BLaER1 (cell line): ENCODE measurements at regions not wholly inside any gene's neighbourhood (a gene's known extent, or its start where the extent isn't known, plus 50 kb on each side); places are given as distances from the start of the nearest gene placed in this dataset.

Source experiments
- H3K27ac ChIP-seq: shearing (Covaris generic); formaldehyde crosslinking; 2 replicates; pipeline ENCODE4 v1.8.1; 2022
- H3K27me3 ChIP-seq: shearing (Covaris generic); formaldehyde crosslinking; 2 replicates; pipeline ENCODE4 v1.8.1; 2022
- H3K36me3 ChIP-seq: shearing (Covaris generic); formaldehyde crosslinking; 2 replicates; pipeline ENCODE4 v1.8.1; 2022
- H3K4me1 ChIP-seq: shearing (Covaris generic); formaldehyde crosslinking; 2 replicates; pipeline ENCODE4 v1.8.1; 2022
- H3K4me2 ChIP-seq: shearing (Covaris generic); formaldehyde crosslinking; 2 replicates; pipeline ENCODE4 v1.8.1; 2022
- H3K4me3 ChIP-seq: shearing (Covaris generic); formaldehyde crosslinking; 2 replicates; pipeline ENCODE4 v1.8.1; 2022
- H3K9ac ChIP-seq: shearing (Covaris generic); formaldehyde crosslinking; 2 replicates; pipeline ENCODE4 v1.8.1; 2022
- H3K9me3 ChIP-seq: shearing (Covaris generic); formaldehyde crosslinking; 2 replicates; pipeline ENCODE4 v1.8.1; 2022
- H4K20me1 ChIP-seq: shearing (Covaris generic); formaldehyde crosslinking; 2 replicates; pipeline ENCODE4 v1.8.1; 2022
- Cebpa-rat ChIP-seq: shearing (Covaris generic); IDR thresholded peaks from 2 replicates; pipeline ENCODE4 v1.8.1; 2022

GRCh38 chr15:91589360-91589759, 264.1 kb upstream of the SLCO3A1 start:
- Histone ChIP-seq H3K4me3 (no peak overlapping the region), H4K20me1 (no peaks in the 10 kb centered on the region), H3K36me3 (no peaks in the 10 kb centered on the region), H3K27ac (no peak overlapping the region), H3K4me1 (no peaks in the 10 kb centered on the region), H3K9me3 (no peaks in the 10 kb centered on the region), H3K27me3 (no peaks in the 10 kb centered on the region), H3K9ac (no peak overlapping the region), H3K4me2 (no peak overlapping the region)
- TF ChIP-seq Cebpa-rat, result no peak

- no peak for TF ChIP-seq Cebpa-rat
- Histone ChIP-seq H3K4me1 (no peaks in the 10 kb centered on the region), H3K4me3 (no peak overlapping the region), H3K9ac (no peak overlapping the region), H3K4me2 (no peak overlapping the region), H4K20me1 (no peaks in the 10 kb centered on the region), H3K36me3 (no peaks in the 10 kb centered on the region), H3K9me3 (no peaks in the 10 kb centered on the region), H3K27me3 (no peaks in the 10 kb centered on the region), H3K27ac (no peak overlapping the region)
Measured at GRCh38 chr15:91592567-91592966, 260.9 kb upstream of the SLCO3A1 start.

GRCh38 chr15:91593067-91593466, 260.4 kb upstream of the SLCO3A1 start:
- Histone ChIP-seq H3K4me1 (no peaks in the 10 kb centered on the region), H3K4me3 (no peak overlapping the region), H3K9ac (no peak overlapping the region), H4K20me1 (no peaks in the 10 kb centered on the region), H3K27me3 (no peaks in the 10 kb centered on the region), H3K27ac (no peak overlapping the region), H3K36me3 (no peaks in the 10 kb centered on the region), H3K4me2 (no peak overlapping the region), H3K9me3 (no peaks in the 10 kb centered on the region)
- TF ChIP-seq Cebpa-rat, result no peak

GRCh38 chr15:91593653-91594052, 259.9 kb upstream of the SLCO3A1 start:
- Histone ChIP-seq H3K9me3 (no peaks in the 10 kb centered on the region), H3K9ac (no peak overlapping the region), H3K4me3 (no peak overlapping the region), H3K4me2 (no peak overlapping the region), H3K27ac (no peak overlapping the region), H4K20me1 (no peaks in the 10 kb centered on the region), H3K36me3 (no peaks in the 10 kb centered on the region), H3K4me1 (no peaks in the 10 kb centered on the region), H3K27me3 (no peaks in the 10 kb centered on the region)
- TF ChIP-seq Cebpa-rat, result no peak

- no peaks in the 10 kb centered on the region for H3K9me3 ChIP-seq
- no peak overlapping the region for H3K4me2 ChIP-seq
- H3K27me3 ChIP-seq, result no peaks in the 10 kb centered on the region
- peaks cover 6% of the 10 kb centered on the region; the same call in 1 of the 2 replicates for H3K4me1 ChIP-seq
- H4K20me1 ChIP-seq, result no peaks in the 10 kb centered on the region
- no peak for TF ChIP-seq Cebpa-rat
- H3K27ac ChIP-seq, result no peak overlapping the region
- H3K36me3 ChIP-seq, result no peaks in the 10 kb centered on the region
- no peak overlapping the region for H3K4me3 ChIP-seq
- no peak overlapping the region for H3K9ac ChIP-seq
Measured at GRCh38 chr15:91599261-91599660, 254.2 kb upstream of the SLCO3A1 start.

GRCh38 chr15:91603384-91604080, 250.0 kb upstream of the SLCO3A1 start:
- Histone ChIP-seq H3K27me3 (no peaks in the 10 kb centered on the region), H3K4me2 (no peak overlapping the region)
- no peak for TF ChIP-seq Cebpa-rat

GRCh38 chr15:91604122-91604521, 249.4 kb upstream of the SLCO3A1 start:
- H4K20me1 ChIP-seq, result no peaks in the 10 kb centered on the region
- H3K4me1 ChIP-seq, result peaks cover 6% of the 10 kb centered on the region; the same call in 1 of the 2 replicates
- H3K4me3 ChIP-seq, result no peak overlapping the region
- no peak for TF ChIP-seq Cebpa-rat
- H3K4me2 ChIP-seq, result no peak overlapping the region
- no peak overlapping the region for H3K27ac ChIP-seq
- no peaks in the 10 kb centered on the region for H3K9me3 ChIP-seq
- no peaks in the 10 kb centered on the region for H3K27me3 ChIP-seq
- no peaks in the 10 kb centered on the region for H3K36me3 ChIP-seq
- H3K9ac ChIP-seq, result no peak overlapping the region

More at GRCh38 chr15:91603384-91604080, 250.0 kb upstream of the SLCO3A1 start:
- H3K36me3 ChIP-seq, result no peaks in the 10 kb centered on the region
- no peak overlapping the region for H3K4me3 ChIP-seq
- H3K27ac ChIP-seq, result no peak overlapping the region
- H3K9me3 ChIP-seq, result no peaks in the 10 kb centered on the region
- H3K9ac ChIP-seq, result no peak overlapping the region
- H3K4me1 ChIP-seq, result peaks cover 6% of the 10 kb centered on the region; the same call in 1 of the 2 replicates
- no peaks in the 10 kb centered on the region for H4K20me1 ChIP-seq

GRCh38 chr15:91605576-91605975, 247.9 kb upstream of the SLCO3A1 start:
- no peaks in the 10 kb centered on the region for H3K9me3 ChIP-seq
- no peaks in the 10 kb centered on the region for H3K27me3 ChIP-seq
- H3K36me3 ChIP-seq, result no peaks in the 10 kb centered on the region
- TF ChIP-seq Cebpa-rat, result no peak
- H3K4me3 ChIP-seq, result no peak overlapping the region
- no peaks in the 10 kb centered on the region for H3K4me1 ChIP-seq
- H4K20me1 ChIP-seq, result no peaks in the 10 kb centered on the region
- no peak overlapping the region for H3K4me2 ChIP-seq
- H3K9ac ChIP-seq, result no peak overlapping the region
- no peak overlapping the region for H3K27ac ChIP-seq

- no peaks in the 10 kb centered on the region for H3K4me1 ChIP-seq
- no peaks in the 10 kb centered on the region for H4K20me1 ChIP-seq
- no peaks in the 10 kb centered on the region for H3K36me3 ChIP-seq
- no peak overlapping the region for H3K9ac ChIP-seq
- H3K27ac ChIP-seq, result no peak overlapping the region
- no peak overlapping the region for H3K4me2 ChIP-seq
- no peak for TF ChIP-seq Cebpa-rat
- no peaks in the 10 kb centered on the region for H3K9me3 ChIP-seq
- no peaks in the 10 kb centered on the region for H3K27me3 ChIP-seq
- H3K4me3 ChIP-seq, result no peak overlapping the region
Measured at GRCh38 chr15:91609231-91609630, 244.3 kb upstream of the SLCO3A1 start.

GRCh38 chr15:91609966-91610365, 243.5 kb upstream of the SLCO3A1 start:
- no peaks in the 10 kb centered on the region for H4K20me1 ChIP-seq
- H3K36me3 ChIP-seq, result no peaks in the 10 kb centered on the region
- H3K9ac ChIP-seq, result no peak overlapping the region
- H3K4me1 ChIP-seq, result no peaks in the 10 kb centered on the region
- no peak overlapping the region for H3K4me3 ChIP-seq
- H3K9me3 ChIP-seq, result no peaks in the 10 kb centered on the region
- TF ChIP-seq Cebpa-rat, result no peak
- H3K4me2 ChIP-seq, result no peak overlapping the region
- no peaks in the 10 kb centered on the region for H3K27me3 ChIP-seq
- no peak overlapping the region for H3K27ac ChIP-seq
